HG03175 (cell line): ENCODE measurements at regions not wholly inside any gene's neighbourhood (a gene's known extent, or its start where the extent isn't known, plus 50 kb on each side); places are given as distances from the start of the nearest gene placed in this dataset.
"Not testable (repeated sequence)": the region's sequence is repeated elsewhere in the genome, so short reads cannot be mapped to it uniquely, and the experiment has no call there.

Experiments used
- ATAC-seq: cut with Tn5 transposase; IDR thresholded peaks from one replicate; pipeline ENCODE4 v1.9.1; 2021; ENCODE audit warnings: mild to moderate bottlenecking, moderate library complexity; ENCODE audit not compliant: unreplicated experiment

GRCh38 chr12:105622220-105622619 lies 291.7 kb downstream of the C12orf75 start:
- ATAC-seq, result no peak

- ATAC-seq, result no peak
These were observed 292.6 kb downstream of the C12orf75 start for GRCh38 chr12:105622846-105623736.

GRCh38 chr12:105626653-105627052 lies 296.2 kb downstream of the C12orf75 start:
- ATAC-seq, result no peak

GRCh38 chr12:105637470-105637869 lies 307.0 kb downstream of the C12orf75 start:
- no peak for ATAC-seq

GRCh38 chr12:105640761-105641160 lies 310.3 kb downstream of the C12orf75 start:
- no peak for ATAC-seq

GRCh38 chr12:105641749-105642148 lies 311.3 kb downstream of the C12orf75 start:
- no peak for ATAC-seq

- ATAC-seq, result no peak
These were observed 314.3 kb downstream of the C12orf75 start for GRCh38 chr12:105644770-105645169.

GRCh38 chr12:105654606-105655005 lies 324.1 kb downstream of the C12orf75 start:
- ATAC-seq, result no peak

- ATAC-seq, result no peak
These were observed 327.9 kb downstream of the C12orf75 start for GRCh38 chr12:105658389-105658788.

GRCh38 chr12:105659355-105660075 lies 329.0 kb downstream of the C12orf75 start:
- ATAC-seq, result no peak

GRCh38 chr12:105664765-105665164 lies 334.3 kb downstream of the C12orf75 start:
- ATAC-seq, result not testable (repeated sequence)

- no peak for ATAC-seq
These were observed 334.9 kb downstream of the C12orf75 start for GRCh38 chr12:105665366-105665765.

- ATAC-seq, result no peak
These were observed 337.7 kb downstream of the C12orf75 start for GRCh38 chr12:105667973-105668743.

GRCh38 chr12:105670672-105671071 lies 340.2 kb downstream of the C12orf75 start:
- no peak for ATAC-seq

GRCh38 chr12:105671720-105672119 lies 341.2 kb downstream of the C12orf75 start:
- ATAC-seq, result no peak

- no peak for ATAC-seq
These were observed 341.9 kb downstream of the C12orf75 start for GRCh38 chr12:105672121-105672975.

- no peak for ATAC-seq
These were observed 344.6 kb downstream of the C12orf75 start for GRCh38 chr12:105674871-105675699.

GRCh38 chr12:105676694-105677093 lies 346.2 kb downstream of the C12orf75 start:
- ATAC-seq, result no peak

- ATAC-seq, result no peak
These were observed 347.2 kb downstream of the C12orf75 start for GRCh38 chr12:105677672-105678071.
